DND-41 (cell line): ENCODE measurements at regions not wholly inside any gene's neighbourhood (a gene's known extent, or its start where the extent isn't known, plus 50 kb on each side); places are given as distances from the start of the nearest gene placed in this dataset.

ENCODE experiments used
- ATAC-seq: fragments of 200-7000 bp; cut with Tn5 transposase; 3 replicates; pipeline ENCODE4 v1.9.1; 2021; ENCODE audit warnings: low read depth; ENCODE audit not compliant: insufficient read depth
- DNase-seq: peaks from one replicate; pipeline ENCODE4 v3.0.0-alpha.2; 2020
- H2AFZ ChIP-seq: 2 replicates; pipeline ENCODE4 v1.6.0; 2012; ENCODE audit warnings: low read depth, low read length
- H3K27ac ChIP-seq: 2 replicates; pipeline ENCODE4 v1.5.1; 2012; ENCODE audit warnings: low read length, inconsistent platforms
- H3K27me3 ChIP-seq: fragments of 200-600 bp; sonication (generic); 2 replicates; pipeline ENCODE4 v1.6.0; 2012; ENCODE audit warnings: low read length, mild to moderate bottlenecking, inconsistent platforms; ENCODE audit not compliant: insufficient read depth, poor library complexity
- H3K36me3 ChIP-seq: 2 replicates; pipeline ENCODE4 v1.5.1; 2012; ENCODE audit warnings: low read length, inconsistent platforms; ENCODE audit not compliant: insufficient read depth
- H3K4me1 ChIP-seq: 2 replicates; pipeline ENCODE4 v1.5.1; 2012; ENCODE audit warnings: mild to moderate bottlenecking, low read length; ENCODE audit not compliant: insufficient read depth
- H3K4me2 ChIP-seq: 2 replicates; pipeline ENCODE4 v1.6.0; 2012; ENCODE audit warnings: mild to moderate bottlenecking, moderate library complexity, low read length, inconsistent platforms; ENCODE audit not compliant: insufficient read depth
- H3K4me3 ChIP-seq, 2 experiments: fragments of 200-600 bp in 1 of 2; shearing (Covaris generic) in 1 of 2; 2 replicates each; pipeline ENCODE4 v1.5.1; 2012 to 2016; ENCODE audit warnings: inconsistent platforms in 2 of 2, low read length in 2 of 2, mild to moderate bottlenecking in 2 of 2, low read depth in 1 of 2, moderate library complexity in 1 of 2
- H3K79me2 ChIP-seq: 2 replicates; pipeline ENCODE4 v1.6.0; 2012; ENCODE audit warnings: low read length, inconsistent platforms; ENCODE audit not compliant: insufficient read depth
- H3K9ac ChIP-seq: 2 replicates; pipeline ENCODE4 v1.6.0; 2012; ENCODE audit warnings: low read depth, mild to moderate bottlenecking, inconsistent platforms, low read length, moderate library complexity
- H3K9me3 ChIP-seq: 2 replicates; pipeline ENCODE4 v1.5.1; 2012; ENCODE audit warnings: low read length, moderate library complexity, mild to moderate bottlenecking, inconsistent platforms; ENCODE audit not compliant: insufficient read depth, severe bottlenecking
- H4K20me1 ChIP-seq: 2 replicates; pipeline ENCODE4 v1.6.0; 2012; ENCODE audit warnings: low read length; ENCODE audit not compliant: insufficient read depth
- CTCF ChIP-seq: IDR thresholded peaks from 2 replicates; pipeline ENCODE4 v1.5.1; 2012; ENCODE audit warnings: borderline replicate concordance, low read length, moderate library complexity, mild to moderate bottlenecking; ENCODE audit not compliant: poor library complexity, severe bottlenecking; ENCODE audit errors: extremely low read depth
- EZH2 ChIP-seq: IDR thresholded peaks from 3 replicates; pipeline ENCODE4 v1.6.1; 2012; ENCODE audit warnings: borderline replicate concordance, low read depth, mild to moderate bottlenecking, moderate library complexity, low read length, inconsistent platforms; ENCODE audit not compliant: severe bottlenecking

- no peaks in the 10 kb centered on the region for H3K79me2 ChIP-seq
Observed at GRCh38 chr15:77772641-77773402, 140.1 kb upstream of the LINGO1 start.

GRCh38 chr15:77771616-77772015 lies 138.9 kb upstream of the LINGO1 start:
- TF ChIP-seq EZH2 (no peak), CTCF (no peak)
- no peaks in the 10 kb centered on the region for H4K20me1 ChIP-seq
- DNase-seq = no peak

More at GRCh38 chr15:77772641-77773402, 140.1 kb upstream of the LINGO1 start:
- Histone ChIP-seq H3K4me2 (no peak overlapping the region), H3K36me3 (no peaks in the 10 kb centered on the region), H3K4me3 (no peak overlapping the region), H2AFZ (no peak overlapping the region), H3K27ac (no peak overlapping the region), H3K9me3 (no peaks in the 10 kb centered on the region), H3K4me1 (no peaks in the 10 kb centered on the region), H3K9ac (no peak overlapping the region), H4K20me1 (no peaks in the 10 kb centered on the region), H3K27me3 (no peaks in the 10 kb centered on the region)
- no peak for DNase-seq
- TF ChIP-seq CTCF (no peak), EZH2 (no peak)
- no peak for ATAC-seq

GRCh38 chr15:77769700-77770099 lies 137.0 kb upstream of the LINGO1 start:
- Histone ChIP-seq H2AFZ (no peak overlapping the region), H3K27me3 (peaks cover 4% of the 10 kb centered on the region), H3K4me2 (no peak overlapping the region), H3K4me1 (no peaks in the 10 kb centered on the region), H3K36me3 (no peaks in the 10 kb centered on the region), H3K27ac (no peak overlapping the region), H4K20me1 (no peaks in the 10 kb centered on the region), H3K9me3 (no peaks in the 10 kb centered on the region), H3K4me3 (no peak overlapping the region), H3K9ac (no peak overlapping the region), H3K79me2 (no peaks in the 10 kb centered on the region)
- no peak for ATAC-seq
- no peak for DNase-seq
- TF ChIP-seq CTCF = no peak

More at GRCh38 chr15:77771616-77772015, 138.9 kb upstream of the LINGO1 start:
- H3K27me3 ChIP-seq = peaks cover 4% of the 10 kb centered on the region
- ATAC-seq = no peak
- H3K9ac ChIP-seq = no peak overlapping the region
- no peaks in the 10 kb centered on the region for H3K9me3 ChIP-seq
- H3K4me1 ChIP-seq = no peaks in the 10 kb centered on the region
- H3K79me2 ChIP-seq = no peaks in the 10 kb centered on the region
- H2AFZ ChIP-seq = no peak overlapping the region
- no peak overlapping the region for H3K4me2 ChIP-seq
- H3K27ac ChIP-seq = no peak overlapping the region
- no peaks in the 10 kb centered on the region for H3K36me3 ChIP-seq
- no peak overlapping the region for H3K4me3 ChIP-seq

- ATAC-seq = no peak
- Histone ChIP-seq H3K4me2 (no peak overlapping the region), H2AFZ (no peak overlapping the region), H3K9me3 (no peaks in the 10 kb centered on the region), H3K27me3 (peaks cover 4% of the 10 kb centered on the region), H3K9ac (no peak overlapping the region), H3K4me1 (no peaks in the 10 kb centered on the region), H3K36me3 (no peaks in the 10 kb centered on the region), H3K27ac (no peak overlapping the region), H3K79me2 (no peaks in the 10 kb centered on the region), H4K20me1 (no peaks in the 10 kb centered on the region), H3K4me3 (no peak overlapping the region)
- TF ChIP-seq EZH2 = no peak
- no peak for TF ChIP-seq CTCF
- no peak for DNase-seq
Observed at GRCh38 chr15:77768521-77769078, 135.9 kb upstream of the LINGO1 start.
